Esophagus muscularis mucosa (tissue), 3 donors: ENCODE measurements at regions not wholly inside any gene's neighbourhood (a gene's known extent, or its start where the extent isn't known, plus 50 kb on each side); places are given as distances from the start of the nearest gene placed in this dataset.

Experiments
- CTCF ChIP-seq, 3 experiments: fragments of 200-600 bp in 2 of 3; fragments of 450-650 bp in 1 of 3; sonication (generic) in 2 of 3; IDR thresholded peaks; one replicate each; pipeline ENCODE4 v1.5.1; 2017 to 2019; ENCODE audit warnings: antibody characterized with exemption in 3 of 3, mild to moderate bottlenecking in 2 of 3, moderate library complexity in 1 of 3
- EP300 ChIP-seq: sonication (generic); formaldehyde crosslinking; IDR thresholded peaks from one replicate; pipeline ENCODE4 v1.6.1; 2017; ENCODE audit warnings: antibody characterized with exemption

- TF ChIP-seq EP300 (no peak), CTCF (IDR thresholded peaks at IDR 0.05) (no peak)
Measured at GRCh38 chr1:168921629-168922028, 184.9 kb upstream of the ATP1B1 start.
